ENCODE measurements at regions not wholly inside any gene's neighbourhood (a gene's known extent, or its start where the extent isn't known, plus 50 kb on each side); places are given as distances from the start of the nearest gene placed in this dataset.

DNA sequence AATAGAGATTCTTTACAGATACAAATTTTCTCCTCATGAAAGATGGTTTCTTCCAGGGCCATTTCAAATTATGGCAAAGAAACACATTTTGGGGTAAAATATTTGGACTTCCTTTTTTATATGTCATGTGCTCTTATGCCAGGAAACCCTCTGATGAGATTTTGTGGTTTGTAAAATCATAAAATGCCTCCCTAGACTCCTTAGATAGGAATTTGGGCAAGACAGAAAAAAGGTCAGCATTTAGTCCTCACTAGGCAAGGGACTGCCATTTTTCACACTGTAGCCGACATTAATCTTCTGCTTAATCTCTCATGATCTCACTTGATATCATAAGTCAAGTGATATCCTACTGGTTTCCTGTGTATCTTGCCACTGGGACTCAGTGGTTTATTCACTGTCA, 286.4 kb downstream of the ARHGAP12 start:
- DNase-seq (ENCODE audit: low read depth): no peak

GRCh38 chr10:31635415-31636065, 293.1 kb downstream of the ARHGAP12 start:
- no peak for DNase-seq (ENCODE audit: low read depth)

DNA sequence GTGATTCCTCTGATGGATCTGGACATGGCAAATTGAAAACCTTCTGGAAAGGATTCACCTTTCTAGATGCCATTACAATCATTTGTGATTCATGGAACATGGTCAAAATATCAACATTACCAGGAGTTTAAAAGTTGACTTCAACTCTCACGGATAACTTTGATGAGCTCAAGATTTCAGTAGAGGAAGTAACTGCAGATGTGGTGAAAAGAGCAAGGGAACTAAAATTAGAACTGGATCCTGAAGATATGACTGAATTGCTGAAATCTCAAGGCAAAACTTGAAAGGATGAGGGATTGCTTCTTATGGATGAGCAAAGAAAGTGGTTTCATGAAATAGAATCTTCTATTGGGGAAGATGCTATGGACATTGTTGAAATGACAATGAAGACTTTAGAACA, 293.6 kb downstream of the ARHGAP12 start:
- no peak for DNase-seq (ENCODE audit: low read depth)

- DNase-seq (ENCODE audit: low read depth): no peak
These were observed 297.6 kb downstream of the ARHGAP12 start for GRCh38 chr10:31630861-31631567.

- no peak for DNase-seq (ENCODE audit: low read depth)
These were observed 303.1 kb downstream of the ARHGAP12 start for GRCh38 chr10:31625566-31625965.

- DNase-seq (ENCODE audit: low read depth): no peak
These were observed 304.0 kb downstream of the ARHGAP12 start for GRCh38 chr10:31624611-31625010.

DNA sequence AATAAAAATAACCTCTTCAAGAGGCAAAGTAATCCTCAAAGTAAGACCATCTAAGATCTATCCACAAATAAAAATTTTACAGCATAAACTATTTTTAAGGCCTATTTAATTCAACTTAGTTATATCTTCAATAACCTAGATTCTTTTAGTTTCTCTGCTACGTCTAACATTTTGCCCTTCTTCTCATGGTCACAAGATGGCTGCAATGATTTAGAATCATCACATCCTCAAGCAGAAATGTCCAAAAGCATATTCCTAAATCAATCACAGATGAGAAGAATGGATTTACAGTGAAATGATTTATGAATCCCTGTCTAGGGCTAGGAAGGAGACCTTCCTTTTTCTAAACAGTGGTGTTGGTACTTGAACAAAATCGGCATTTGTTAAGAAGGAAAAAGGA, 304.7 kb downstream of the ARHGAP12 start:
- no peak for DNase-seq (ENCODE audit: low read depth)

GRCh38 chr10:31623466-31623865, 304.4 kb downstream of the ZEB1 start:
- no peak for DNase-seq (ENCODE audit: low read depth)

DNA sequence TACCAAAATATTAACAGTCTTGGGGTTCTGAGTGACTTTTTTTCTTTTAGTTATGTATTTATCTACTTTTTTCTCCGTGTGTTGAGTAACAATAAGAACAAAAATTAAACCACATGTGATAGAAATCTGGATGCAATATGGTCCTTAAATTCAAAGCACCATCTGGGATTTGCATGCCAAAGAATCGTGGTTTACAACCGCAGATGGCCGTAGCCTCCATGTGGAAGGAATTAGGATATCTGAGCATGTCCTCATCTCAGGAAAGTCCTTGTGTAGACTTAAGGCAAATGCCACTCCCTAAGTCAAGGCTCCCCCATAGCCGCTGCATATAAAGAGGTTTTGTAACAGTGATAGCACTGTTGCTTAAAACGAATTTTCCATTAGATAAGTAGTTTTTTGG, 304.0 kb downstream of the ZEB1 start:
- DNase-seq (ENCODE audit: low read depth): no peak

DNA sequence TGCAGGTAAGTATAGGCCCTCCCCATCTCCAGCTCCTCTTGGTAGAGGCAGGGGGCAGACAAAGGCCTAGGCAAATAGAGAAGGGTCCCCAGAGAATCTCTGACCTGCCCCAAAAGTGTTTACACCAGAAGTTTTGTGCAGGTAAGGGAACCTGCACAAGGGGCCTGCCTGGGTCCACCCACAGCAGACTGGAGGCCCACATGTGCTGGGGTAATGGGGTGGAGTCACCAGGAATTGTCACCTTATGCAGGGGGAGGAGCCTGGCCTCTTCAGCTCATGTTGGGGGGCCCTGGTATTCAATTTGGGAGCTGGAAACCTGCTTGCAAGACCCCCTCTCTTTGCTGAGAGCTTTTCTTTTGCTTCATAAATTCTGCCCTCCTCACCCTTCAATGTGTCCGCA, 302.7 kb downstream of the ZEB1 start:
- no peak for DNase-seq (ENCODE audit: low read depth)

DNA sequence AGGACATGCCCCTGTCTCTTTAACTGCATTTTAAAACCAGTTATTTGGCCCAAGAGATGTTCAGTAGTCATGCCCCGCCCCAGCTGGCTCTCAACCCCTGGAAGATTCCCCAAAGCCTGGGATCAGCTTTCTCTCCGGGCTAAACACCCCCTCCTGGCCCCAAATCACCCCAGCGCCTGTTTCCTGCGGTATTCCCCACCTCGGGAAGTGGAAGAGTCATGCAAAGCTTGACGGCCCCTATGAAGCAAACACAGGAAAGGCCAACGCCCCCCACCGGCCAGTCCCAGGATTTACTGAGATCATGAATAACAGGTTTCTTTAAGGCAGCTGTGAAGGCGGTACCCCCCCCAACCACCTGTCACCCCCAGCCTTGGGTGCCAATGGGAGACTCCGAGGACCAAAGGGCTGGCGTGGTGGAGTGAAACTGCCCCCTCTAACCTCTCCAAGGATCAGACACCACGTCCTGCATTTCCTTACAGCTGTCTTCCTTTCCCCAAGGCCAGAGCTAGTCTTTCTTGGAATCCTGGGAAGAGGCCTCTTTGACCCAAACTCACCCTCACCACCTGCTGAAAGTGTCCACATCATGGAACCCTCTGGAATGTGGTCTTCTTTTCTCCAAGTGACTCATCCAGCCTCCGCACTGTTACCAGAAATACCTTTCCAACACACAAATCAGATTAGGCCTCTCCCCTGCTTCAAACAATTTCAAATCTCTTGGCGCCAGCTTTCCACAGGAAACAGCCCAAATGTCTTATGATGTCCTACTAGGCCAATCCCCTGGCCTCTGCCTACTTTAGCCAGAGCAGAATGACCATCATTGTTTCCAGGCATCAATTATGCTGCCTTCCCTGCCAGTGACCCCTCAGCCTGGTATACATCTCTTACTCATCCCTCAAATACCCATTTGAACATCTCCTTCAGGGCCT, 301.5 kb downstream of the ZEB1 start:
- no peak for DNase-seq (ENCODE audit: low read depth)

GRCh38 chr10:31619531-31620061, 300.6 kb downstream of the ZEB1 start:
- no peak for DNase-seq (ENCODE audit: low read depth)

- DNase-seq (ENCODE audit: low read depth): no peak
These were observed 299.7 kb downstream of the ZEB1 start for GRCh38 chr10:31618541-31619291.

DNA sequence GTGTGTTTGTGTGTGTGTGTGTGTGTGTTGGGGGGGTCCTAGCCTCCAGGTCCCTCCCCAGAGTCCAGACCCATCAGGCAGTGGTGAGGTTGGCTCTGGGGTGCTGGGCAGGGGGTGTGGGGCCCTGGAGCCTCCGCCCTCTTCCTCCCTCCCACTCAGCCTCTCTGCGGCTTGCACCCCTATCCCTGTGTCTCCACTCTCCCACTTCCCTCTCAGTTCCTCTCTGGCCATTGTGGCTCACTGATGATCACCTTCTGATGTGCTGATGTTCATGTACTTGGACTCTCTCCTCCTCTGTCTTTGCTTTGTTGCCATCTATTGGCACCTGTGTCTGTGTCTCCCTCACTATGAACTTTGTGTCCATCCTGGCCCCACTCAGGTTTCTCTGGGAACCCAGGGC, 298.7 kb downstream of the ZEB1 start:
- DNase-seq (ENCODE audit: low read depth): no peak

DNA sequence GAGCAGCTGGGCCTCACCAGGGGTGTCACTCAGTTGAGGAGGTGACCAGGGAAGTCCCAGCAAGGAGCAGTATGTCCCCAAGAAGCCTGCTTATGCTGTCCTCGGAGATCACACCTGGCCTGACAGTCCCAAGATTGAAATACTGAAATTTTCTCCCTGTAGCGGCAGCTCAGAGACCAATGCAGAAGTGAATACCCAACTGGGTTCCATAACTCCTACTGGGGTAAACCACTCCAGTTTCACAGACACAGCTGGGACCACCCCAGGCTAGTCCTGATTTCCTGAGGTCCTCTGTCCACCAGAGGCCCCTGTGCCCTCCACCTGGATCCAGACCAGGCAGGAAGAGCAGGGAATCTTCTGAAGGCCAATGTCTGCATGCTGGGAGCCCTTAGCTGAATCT, 298.1 kb downstream of the ZEB1 start:
- no peak for DNase-seq (ENCODE audit: low read depth)

GRCh38 chr10:31615129-31615528, 296.1 kb downstream of the ZEB1 start:
- no peak for DNase-seq (ENCODE audit: low read depth)

- DNase-seq (ENCODE audit: low read depth): no peak
These were observed 295.6 kb downstream of the ZEB1 start for GRCh38 chr10:31614611-31615010.

GRCh38 chr10:31612082-31612481, 293.1 kb downstream of the ZEB1 start:
- DNase-seq (ENCODE audit: low read depth): no peak

GRCh38 chr10:31611161-31611560, 292.1 kb downstream of the ZEB1 start:
- DNase-seq (ENCODE audit: low read depth): no peak

DNA sequence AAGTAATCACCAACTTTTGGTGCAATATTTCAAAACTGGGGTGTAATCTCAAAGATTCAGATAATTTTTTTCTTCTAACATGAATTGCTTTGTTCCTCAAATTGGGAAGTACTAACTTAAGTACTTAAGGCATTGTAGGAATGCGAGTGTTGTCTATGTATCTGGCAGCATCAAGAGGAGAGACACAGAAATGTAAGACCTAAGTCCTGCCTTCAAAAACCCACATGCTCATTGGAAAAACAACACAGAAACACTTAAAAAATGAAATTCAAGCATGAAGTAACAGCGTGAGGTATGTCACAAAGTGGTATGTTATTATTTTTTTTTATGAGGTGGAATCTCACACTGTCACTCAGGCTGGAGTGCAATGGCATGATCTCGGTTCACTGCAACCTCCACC, 288.5 kb downstream of the ZEB1 start:
- no peak for DNase-seq (ENCODE audit: low read depth)

GRCh38 chr10:31606841-31607240, 287.8 kb downstream of the ZEB1 start:
- DNase-seq (ENCODE audit: low read depth): no peak

Data from stimulated activated CD8-positive, alpha-beta memory T cell treated with anti-CD3 and anti-CD28 coated beads, Interleukin-15, amount 100 ng/mL, for 1 hour (primary cell).